ENCODE measurements at regions not wholly inside any gene's neighbourhood (a gene's known extent, or its start where the extent isn't known, plus 50 kb on each side); places are given as distances from the start of the nearest gene placed in this dataset.

DNA sequence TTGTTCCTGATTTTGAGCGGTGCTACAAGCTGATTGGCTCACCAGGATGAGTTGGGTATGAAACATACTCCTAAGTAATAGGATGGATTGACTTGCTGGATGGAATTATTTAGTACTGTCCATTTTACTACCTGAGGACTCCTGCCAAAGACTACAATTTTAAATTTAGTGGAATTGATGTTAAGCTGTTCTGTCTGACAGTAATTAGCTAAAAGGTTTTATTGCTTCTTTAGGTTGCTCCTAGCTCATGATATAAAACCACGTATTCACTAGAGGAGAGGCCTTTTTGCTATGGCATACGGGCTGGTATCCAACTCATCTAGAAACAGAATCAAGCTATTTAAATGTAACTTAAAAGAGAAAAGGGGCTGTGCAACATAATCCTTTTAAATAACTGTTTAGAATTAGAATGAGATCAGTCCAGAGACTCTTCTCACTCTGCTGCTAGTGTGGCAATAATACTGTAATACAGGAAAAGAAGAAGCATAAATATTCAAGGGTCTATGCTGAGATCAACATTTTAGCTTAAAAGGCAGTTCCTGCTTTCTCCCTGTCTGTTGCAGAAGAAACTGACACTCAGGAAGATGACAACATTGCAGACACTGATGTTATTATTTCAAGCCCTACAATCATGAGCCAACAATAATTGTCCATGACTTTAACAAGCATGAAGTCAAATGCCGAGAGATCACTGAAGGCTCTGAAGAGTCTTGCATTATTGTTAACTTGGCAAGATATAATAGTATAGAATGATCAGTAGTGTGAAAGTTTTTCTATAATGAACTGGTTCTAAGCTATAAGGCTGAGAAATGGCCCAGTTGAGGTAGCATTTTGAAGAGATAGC, 258.7 kb upstream of the ADGRL4 start:
- in situ Hi-C loops (cut with MboI; ENCODE audit: low pct_unique_long_range_greater_than_20kb, low sequenced_read_pairs, unreplicated experiment): no loop called here
- DNase-seq (ENCODE audit: low spot score): no peak
- TF ChIP-seq CTCF (IDR thresholded peaks at IDR 0.05; ENCODE audit: extremely low read depth, insufficient read depth, missing control alignments): no peak

- TF ChIP-seq CTCF (IDR thresholded peaks at IDR 0.05; ENCODE audit: extremely low read depth, insufficient read depth, missing control alignments): no peak
- DNase-seq (ENCODE audit: low spot score): no peak
- in situ Hi-C loops (cut with MboI; ENCODE audit: low pct_unique_long_range_greater_than_20kb, low sequenced_read_pairs, unreplicated experiment): no loop called here
These were observed 257.8 kb upstream of the ADGRL4 start for GRCh38 chr1:79264285-79264684.

- in situ Hi-C loops (cut with MboI; ENCODE audit: low pct_unique_long_range_greater_than_20kb, low sequenced_read_pairs, unreplicated experiment): no loop called here
- no peak for TF ChIP-seq CTCF (IDR thresholded peaks at IDR 0.05; ENCODE audit: extremely low read depth, insufficient read depth, missing control alignments)
- DNase-seq (ENCODE audit: low spot score): no peak
These were observed 256.3 kb upstream of the ADGRL4 start for GRCh38 chr1:79262745-79263258.

GRCh38 chr1:79259390-79260336, 253.1 kb upstream of the ADGRL4 start:
- peak; percentile 60 for DNase-seq (ENCODE audit: low spot score)
- in situ Hi-C loops (cut with MboI; ENCODE audit: low pct_unique_long_range_greater_than_20kb, low sequenced_read_pairs, unreplicated experiment): no loop called here

DNA sequence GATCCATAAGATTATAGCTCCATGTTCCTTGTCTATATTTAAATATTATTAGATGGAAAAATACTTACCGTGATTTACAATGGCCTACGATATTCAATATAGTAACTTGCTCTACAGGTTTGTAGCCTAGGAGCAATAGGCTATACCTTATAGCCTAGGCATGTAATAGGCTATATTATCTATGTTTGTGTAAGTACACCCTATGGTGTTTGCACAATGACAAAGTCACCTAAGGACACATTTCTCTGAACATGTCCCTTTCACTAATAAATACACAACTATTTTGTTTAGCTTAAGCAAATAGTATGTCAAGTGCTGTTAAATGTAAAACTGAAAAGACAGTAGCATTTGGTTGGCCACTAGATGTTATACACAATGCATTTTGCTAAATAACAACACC, 248.9 kb upstream of the ADGRL4 start:
- no peak for TF ChIP-seq CTCF (IDR thresholded peaks at IDR 0.05; ENCODE audit: extremely low read depth, insufficient read depth, missing control alignments)
- DNase-seq (ENCODE audit: low spot score): no peak
- in situ Hi-C loops (cut with MboI; ENCODE audit: low pct_unique_long_range_greater_than_20kb, low sequenced_read_pairs, unreplicated experiment): no loop called here

More at GRCh38 chr1:79259390-79260336, 253.1 kb upstream of the ADGRL4 start:
- TF ChIP-seq CTCF (IDR thresholded peaks at IDR 0.05; ENCODE audit: extremely low read depth, insufficient read depth, missing control alignments): peak; percentile 45

GRCh38 chr1:79252598-79252997, 246.1 kb upstream of the ADGRL4 start:
- no peak for DNase-seq (ENCODE audit: low spot score)
- no peak for TF ChIP-seq CTCF (IDR thresholded peaks at IDR 0.05; ENCODE audit: extremely low read depth, insufficient read depth, missing control alignments)
- in situ Hi-C loops (cut with MboI; ENCODE audit: low pct_unique_long_range_greater_than_20kb, low sequenced_read_pairs, unreplicated experiment): no loop called here

All from GM13977 (cell line).